ENCODE measurements at regions not wholly inside any gene's neighbourhood (a gene's known extent, or its start where the extent isn't known, plus 50 kb on each side); places are given as distances from the start of the nearest gene placed in this dataset.

DNA sequence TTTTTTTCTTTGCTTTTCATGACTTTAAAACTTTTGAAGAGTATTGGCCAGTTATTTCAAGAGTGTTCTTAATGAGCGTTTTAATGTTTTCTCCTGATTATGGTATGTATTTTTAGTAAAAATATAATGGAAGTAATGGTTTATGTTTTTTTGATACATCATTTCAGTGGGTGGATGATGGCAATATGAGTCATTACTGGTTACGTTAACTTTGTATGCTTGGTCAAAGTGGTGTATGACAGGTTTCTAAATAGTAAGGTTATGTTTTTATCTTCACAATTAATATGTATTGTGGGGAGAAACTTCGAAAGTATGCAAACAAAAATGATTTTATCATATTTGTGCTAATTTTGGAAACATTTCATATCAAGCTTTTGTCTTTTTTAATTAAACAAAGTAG is 176.7 kb upstream of the PRDM9 start (continued):
- no peak for TF ChIP-seq MYC (CRISPR knock-in tag; IDR thresholded peaks at IDR 0.05; ENCODE audit: borderline replicate concordance)

DNA sequence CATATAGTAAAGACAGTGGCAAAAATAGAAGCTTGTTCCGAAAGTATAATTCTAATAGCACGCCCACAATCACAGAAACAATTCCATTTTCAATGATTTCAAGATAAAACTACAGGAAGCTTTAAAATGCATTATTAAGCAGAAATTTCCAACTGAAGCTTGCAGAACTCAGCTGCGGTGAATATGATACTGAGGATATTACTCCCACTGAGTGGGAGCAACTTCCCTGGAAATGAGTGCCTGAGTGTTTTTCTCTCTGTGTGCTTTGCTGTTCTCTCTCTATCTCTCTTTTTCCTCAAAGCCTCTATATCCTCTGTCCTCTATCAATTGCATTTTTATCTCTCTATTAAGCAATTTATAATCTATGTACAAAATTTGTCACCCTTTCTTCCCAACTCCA is 187.5 kb upstream of the PRDM9 start:
- WGBS (ENCODE audit: low lambda C conversion rate), result 42% methylated on average over 3 of the region's 3 CpGs
- BruUV-seq (replicated peaks), result no TSS peak
- Histone ChIP-seq H3K4me3 (replicated peaks in 1 of 3; ENCODE audit: insufficient read depth in 1 of 3, low read depth in 2 of 3, low read length in 3 of 3) (no peak overlapping the region), H3K27me3 (ENCODE audit: control insufficient read depth in 1 of 2, insufficient read depth in 2 of 2, low read length in 2 of 2) (no peaks in the 10 kb centered on the region), H3K9me3 (ENCODE audit: low read length) (no peaks in the 10 kb centered on the region), H2AFZ (ENCODE audit: low read length) (no peak overlapping the region), H3K27ac (ENCODE audit: extremely low read length, insufficient read depth, low read length) (no peak overlapping the region), H3K4me2 (ENCODE audit: low read depth, low read length) (no peak overlapping the region), H3K4me1 (ENCODE audit: insufficient read depth, low read length) (no peaks in the 10 kb centered on the region), H3K79me2 (ENCODE audit: insufficient read depth, low read length) (no peaks in the 10 kb centered on the region), H3K9ac (ENCODE audit: insufficient read depth, low read depth, low read length) (no peak overlapping the region), H3K36me3 (replicated peaks in 1 of 2; ENCODE audit: control insufficient read depth in 1 of 2, insufficient read depth in 2 of 2, low read length in 2 of 2) (no peaks in the 10 kb centered on the region), H4K20me1 (ENCODE audit: insufficient read depth, low read length) (no peaks in the 10 kb centered on the region)
- ChIA-PET CTCF (ENCODE audit: low intra/inter-chr PET ratio, low total read pairs) (no interaction called here), POLR2A (no interaction called here)
- FAIRE-seq (no peak), ATAC-seq (no peak), DNase-seq (ENCODE audit: low spot score) (no peak)
- in situ Hi-C loops (cut with HindIII; ENCODE audit: extremely low pct_ligation_motif_present, low pct_unique_long_range_greater_than_20kb), result no loop called here
- intact Hi-C loops (cut with micrococcal nuclease; ENCODE audit: unreplicated experiment), result no loop called here
- TF ChIP-seq ZNF30 (CRISPR knock-in tag; IDR thresholded peaks at IDR 0.05) (no peak), CEBPG (CRISPR knock-in tag; IDR thresholded peaks at IDR 0.05) (no peak), ZHX2 (IDR thresholded peaks at IDR 0.05; ENCODE audit: low read depth) (no peak), ZHX2 (CRISPR knock-in tag; IDR thresholded peaks at IDR 0.05; ENCODE audit: borderline replicate concordance) (no peak), ZFP62 (CRISPR knock-in tag; IDR thresholded peaks at IDR 0.05) (no peak), HINFP (CRISPR knock-in tag; IDR thresholded peaks at IDR 0.05; ENCODE audit: low read depth) (no peak), ZNF33B (CRISPR knock-in tag; IDR thresholded peaks at IDR 0.05) (no peak), THAP11 (CRISPR knock-in tag; IDR thresholded peaks at IDR 0.05) (no peak), ZNF775 (CRISPR knock-in tag; IDR thresholded peaks at IDR 0.05; ENCODE audit: borderline replicate concordance) (no peak), ARHGAP35 (CRISPR knock-in tag; IDR thresholded peaks at IDR 0.05; ENCODE audit: borderline replicate concordance) (no peak), SIN3A (IDR thresholded peaks at IDR 0.05; ENCODE audit: borderline replicate concordance, low read depth, low read length) (no peak)

All from HepG2 (cell line).